HCT116 (cell line): ENCODE measurements at regions not wholly inside any gene's neighbourhood (a gene's known extent, or its start where the extent isn't known, plus 50 kb on each side); places are given as distances from the start of the nearest gene placed in this dataset.

Experiments
- POLR2AphosphoS5 ChIP-seq: IDR thresholded peaks from 2 replicates; pipeline ENCODE4 v1.6.1; 2011; ENCODE audit warnings: mild to moderate bottlenecking, low read depth, low read length, moderate library complexity
- SIN3A ChIP-seq: IDR thresholded peaks from 2 replicates; pipeline ENCODE4 v1.6.1; 2012; ENCODE audit warnings: low read depth
- TF ChIP-seq, protein P1 (sequence below), 3 experiments: fragments of 200-600 bp in 1 of 3; sonication (generic) in 1 of 3; IDR thresholded peaks in 2 of 3; conservative IDR thresholded peaks in 1 of 3; 2 replicates each; pipeline ENCODE4 v1.5.1; 2012 to 2017; ENCODE audit warnings: low read depth in 2 of 3, low read length in 2 of 3, antibody characterized with exemption in 1 of 3, borderline replicate concordance in 1 of 3, control low read depth in 1 of 3, mild to moderate bottlenecking in 1 of 3, mixed read lengths in 1 of 3, mixed run types in 1 of 3, moderate library complexity in 1 of 3; ENCODE audit not compliant: insufficient read depth in 1 of 3

DNA sequence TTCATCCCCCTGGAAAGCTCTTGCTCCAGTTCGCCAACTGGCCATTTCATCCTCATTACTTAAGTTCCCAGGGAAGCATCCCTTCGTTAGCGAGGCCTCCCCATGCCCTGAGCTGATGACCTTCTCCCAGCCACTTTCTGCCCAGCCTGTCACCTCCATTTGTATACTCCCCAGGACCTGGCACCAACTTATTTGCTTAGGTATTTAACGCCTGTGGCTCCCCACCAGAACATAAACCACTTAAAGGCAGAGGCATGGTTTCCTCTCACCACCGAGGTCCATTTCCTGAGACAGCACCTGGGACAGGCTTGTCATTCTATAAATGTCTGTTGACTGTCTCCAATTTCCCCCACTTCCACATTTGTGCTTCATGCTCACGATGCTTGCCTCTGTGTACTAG is 189.0 kb downstream of the ZNF621 start:
- TF ChIP-seq POLR2AphosphoS5: no peak
- TF ChIP-seq, protein P1, sequence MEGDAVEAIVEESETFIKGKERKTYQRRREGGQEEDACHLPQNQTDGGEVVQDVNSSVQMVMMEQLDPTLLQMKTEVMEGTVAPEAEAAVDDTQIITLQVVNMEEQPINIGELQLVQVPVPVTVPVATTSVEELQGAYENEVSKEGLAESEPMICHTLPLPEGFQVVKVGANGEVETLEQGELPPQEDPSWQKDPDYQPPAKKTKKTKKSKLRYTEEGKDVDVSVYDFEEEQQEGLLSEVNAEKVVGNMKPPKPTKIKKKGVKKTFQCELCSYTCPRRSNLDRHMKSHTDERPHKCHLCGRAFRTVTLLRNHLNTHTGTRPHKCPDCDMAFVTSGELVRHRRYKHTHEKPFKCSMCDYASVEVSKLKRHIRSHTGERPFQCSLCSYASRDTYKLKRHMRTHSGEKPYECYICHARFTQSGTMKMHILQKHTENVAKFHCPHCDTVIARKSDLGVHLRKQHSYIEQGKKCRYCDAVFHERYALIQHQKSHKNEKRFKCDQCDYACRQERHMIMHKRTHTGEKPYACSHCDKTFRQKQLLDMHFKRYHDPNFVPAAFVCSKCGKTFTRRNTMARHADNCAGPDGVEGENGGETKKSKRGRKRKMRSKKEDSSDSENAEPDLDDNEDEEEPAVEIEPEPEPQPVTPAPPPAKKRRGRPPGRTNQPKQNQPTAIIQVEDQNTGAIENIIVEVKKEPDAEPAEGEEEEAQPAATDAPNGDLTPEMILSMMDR (IDR thresholded peaks at IDR 0.05 in 2 of 3, conservative IDR thresholded peaks at IDR 0.05 in 1 of 3; ENCODE audit: borderline replicate concordance in 1 of 3, insufficient read depth in 1 of 3, low read depth in 2 of 3, low read length in 2 of 3): no peak
- TF ChIP-seq SIN3A: no peak
